Heart right ventricle (tissue), 16 donors: ENCODE measurements at regions not wholly inside any gene's neighbourhood (a gene's known extent, or its start where the extent isn't known, plus 50 kb on each side); places are given as distances from the start of the nearest gene placed in this dataset.
"Not testable (repeated sequence)": the region's sequence is repeated elsewhere in the genome, so short reads cannot be mapped to it uniquely, and the experiment has no call there.

Experiments
- ATAC-seq, 8 donors: fragments of 200-7000 bp; cut with Tn5 transposase; one replicate each; pipeline ENCODE4 v1.9.1; 2020; ENCODE audit warnings: mild to moderate bottlenecking in 8 of 8, moderate library complexity in 8 of 8, moderate number of reproducible peaks in 1 of 8
- DNase-seq, 2 donors: peaks; one replicate each; pipeline ENCODE4 v3.0.0-alpha.2; 2020
- H3K27ac ChIP-seq, 10 donors: fragments of 200-600 bp; sonication (generic) in 2 of 10; one replicate each; pipeline versions ENCODE4 v1.5.0 to v1.8.0; 2020 to 2022; ENCODE audit warnings: mild to moderate bottlenecking in 3 of 10
- H3K27me3 ChIP-seq, 7 donors: fragments of 200-600 bp; one replicate each; pipeline ENCODE4 v1.8.0; 2021 to 2022; ENCODE audit warnings: mild to moderate bottlenecking in 2 of 7
- H3K36me3 ChIP-seq, 9 donors: fragments of 200-600 bp; sonication (generic) in 1 of 9; one replicate each; pipeline versions ENCODE4 v1.5.0 to v1.8.0; 2020 to 2022; ENCODE audit warnings: mild to moderate bottlenecking in 2 of 9
- H3K4me1 ChIP-seq, 9 donors: fragments of 200-600 bp; sonication (generic) in 1 of 9; one replicate each; pipeline versions ENCODE4 v1.5.0 to v1.8.0; 2020 to 2022; ENCODE audit warnings: mild to moderate bottlenecking in 4 of 9
- H3K4me3 ChIP-seq, 10 donors: fragments of 200-600 bp; sonication (generic) in 2 of 10; one replicate each; pipeline versions ENCODE4 v1.5.0 to v1.8.0; 2020 to 2022; ENCODE audit warnings: mild to moderate bottlenecking in 7 of 10, moderate library complexity in 2 of 10
- H3K9me3 ChIP-seq, 11 donors: fragments of 200-600 bp in 10 of 11; sonication (generic) in 2 of 11; one replicate each; pipeline versions ENCODE4 v1.5.0 to v1.8.0; 2013 to 2022; ENCODE audit warnings: mild to moderate bottlenecking in 2 of 11, control low read depth in 1 of 11, moderate library complexity in 1 of 11
- CTCF ChIP-seq, 9 donors: fragments of 200-600 bp; sonication (generic) in 2 of 9; IDR thresholded peaks; one replicate each; pipeline versions ENCODE4 v1.5.0 to v1.8.0; 2021 to 2022; ENCODE audit warnings: antibody characterized with exemption in 9 of 9, mild to moderate bottlenecking in 5 of 9, moderate library complexity in 1 of 9
- WGBS, 2 donors: extraction: QIAGEN DNeasy Blood & Tissue Kit; methylation state at CpG; one replicate each; pipeline ENCODE4 v1.1.7; 2013; ENCODE audit warnings: inconsistent platforms in 1 of 2; 5-methylcytosine and 5-hydroxymethylcytosine counted together
- intact Hi-C, 10 donors: fragments of 100-400 bp; cut with DNase I; formaldehyde crosslinking; loops; one replicate each; pipeline versions ENCODE4 v1.11.1 to v1.14.2; 2022
- donor health status: Arrhythmogenic right ventricular cardiomyopathy.
- donor health status: ischemic (EF 13 %, LVEDD 7.1; RV severe dilation, severe dysfunction).
- donor health status: healthy with polysubstance abuse.
- donor health status: DM: no; HTN: yes; CAD: no.
- donor health status: DM: no; HTN: no; CAD: no.
- donor health status: ischemic (EF 25% LVEDD 6.9; RV normal size, moderate dysfunction).
- donor health status: ischemic (EF 25% LVEDD 5.7; RV mildly dilated, moderate dysfunction).
- donor health status: healthy.
- donor health status: DM: yes; HTN: yes; CAD: no.
- donor health status: Ischemic cardiomyopathy.
- donor health status: ischemic (EF 35%, LVEDD 5.7; RV mildly dilated, moderate dysfunction).
- donor health status: nonischemic (EF 11% LVEDD 7.7; RV severe dilation, severe dysfunction).
- donor health status: DM: yes; HTN: yes; CAD: no.
- donor health status: PGD.
- donor health status: ischemic (EF 29% LVEDD 5.4; RV normal size, mild dysfunction).
- donor health status: nonischemic (EF 23%, LVEDD 6.1; RV moderate dilation, normal function).

GRCh38 chr20:29743101-29743931 is 1514.1 kb upstream of the DEFB115 start:
- TF ChIP-seq CTCF (IDR thresholded peaks at IDR 0.05): no peak
- no peaks in the 10 kb centered on the region for H3K4me1 ChIP-seq
- peak overlapping the region in 1 of 10 donors; percentile 17 for H3K4me3 ChIP-seq
- no peak overlapping the region for H3K27ac ChIP-seq
- WGBS, 2 donors: 28 to 31% methylated on average over 76 to 80 of the region's 80 CpGs
- no peak for ATAC-seq
- H3K27me3 ChIP-seq: peaks cover 5 to 41% (median 28%) of the 10 kb centered on the region in 7 donors
- peaks cover 0 to 58% (median under 1%) of the 10 kb centered on the region in 11 donors for H3K9me3 ChIP-seq
- intact Hi-C loops: no loop called here
- no peak for DNase-seq
- H3K36me3 ChIP-seq: no peaks in the 10 kb centered on the region

GRCh38 chr20:29744071-29744470 is 1513.4 kb upstream of the DEFB115 start:
- H3K9me3 ChIP-seq: peaks cover 0 to 53% (median 0%) of the 10 kb centered on the region in 11 donors
- WGBS, 2 donors: 27 to 32% methylated on average over 37 to 38 of the region's 38 CpGs

GRCh38 chr20:29745534-29746245 is 1511.8 kb upstream of the DEFB115 start:
- H3K27me3 ChIP-seq: peaks cover 5 to 38% (median 28%) of the 10 kb centered on the region in 7 donors
- 78 to 82% methylated on average over 26 of the region's 26 CpGs for WGBS, 2 donors
- intact Hi-C loops, H3K4me1 ChIP-seq, ATAC-seq, DNase-seq, H3K36me3 ChIP-seq, H3K27ac ChIP-seq, H3K4me3 ChIP-seq: not testable (repeated sequence)
- H3K9me3 ChIP-seq: peaks cover 0 to 49% (median 0%) of the 10 kb centered on the region in 11 donors

More at GRCh38 chr20:29744071-29744470, 1513.4 kb upstream of the DEFB115 start:
- TF ChIP-seq CTCF (IDR thresholded peaks at IDR 0.05): no peak
- intact Hi-C loops: no loop called here
- Histone ChIP-seq H3K4me1 (no peaks in the 10 kb centered on the region), H3K27me3 (peaks cover 5 to 41% (median 28%) of the 10 kb centered on the region in 7 donors), H3K27ac (no peak overlapping the region), H3K36me3 (no peaks in the 10 kb centered on the region), H3K4me3 (no peak overlapping the region)
- no peak for ATAC-seq
- DNase-seq: no peak

GRCh38 chr20:29750268-29750899 is 1507.1 kb upstream of the DEFB115 start:
- Histone ChIP-seq H3K4me1 (no peaks in the 10 kb centered on the region), H3K27ac (no peak overlapping the region), H3K4me3 (no peak overlapping the region), H3K36me3 (no peaks in the 10 kb centered on the region), H3K27me3 (peaks cover 0 to 9% (median 0%) of the 10 kb centered on the region in 7 donors), H3K9me3 (peaks cover 0 to 18% (median 0%) of the 10 kb centered on the region in 11 donors)
- TF ChIP-seq CTCF (IDR thresholded peaks at IDR 0.05): no peak
- intact Hi-C loops: no loop called here
- WGBS, 2 donors: 89 to 92% methylated on average over 33 of the region's 33 CpGs
- DNase-seq (no peak), ATAC-seq (no peak)

- intact Hi-C loops: not testable (repeated sequence)
Measured at GRCh38 chr20:29752644-29753425, 1504.6 kb upstream of the DEFB115 start.

GRCh38 chr20:29753426-29753746 is 1504.1 kb upstream of the DEFB115 start:
- H3K36me3 ChIP-seq, ATAC-seq, H3K4me1 ChIP-seq, H3K27ac ChIP-seq, H3K27me3 ChIP-seq, DNase-seq, intact Hi-C loops, H3K4me3 ChIP-seq: not testable (repeated sequence)
- H3K9me3 ChIP-seq: peaks cover 0 to 20% (median 0%) of the 10 kb centered on the region in 11 donors
- 19% methylated on average over 15 of the region's 15 CpGs for WGBS, 2 donors

More at GRCh38 chr20:29752644-29753425, 1504.6 kb upstream of the DEFB115 start:
- not testable (repeated sequence) for H3K4me1 ChIP-seq, H3K36me3 ChIP-seq, DNase-seq, ATAC-seq, H3K4me3 ChIP-seq, H3K27me3 ChIP-seq, H3K27ac ChIP-seq
- 19 to 27% methylated on average over 23 of the region's 24 CpGs for WGBS, 2 donors
- peaks cover 0 to 24% (median 0%) of the 10 kb centered on the region in 11 donors for H3K9me3 ChIP-seq

GRCh38 chr20:29753879-29754278 is 1503.6 kb upstream of the DEFB115 start:
- 61 to 66% methylated on average over 19 of the region's 19 CpGs for WGBS, 2 donors
- H3K27ac ChIP-seq, ATAC-seq, H3K36me3 ChIP-seq, H3K4me3 ChIP-seq, H3K27me3 ChIP-seq, DNase-seq, H3K4me1 ChIP-seq, intact Hi-C loops: not testable (repeated sequence)
- peaks cover 0 to 20% (median 0%) of the 10 kb centered on the region in 11 donors for H3K9me3 ChIP-seq
